ENCODE measurements at regions not wholly inside any gene's neighbourhood (a gene's known extent, or its start where the extent isn't known, plus 50 kb on each side); places are given as distances from the start of the nearest gene placed in this dataset.
"Not testable (repeated sequence)": the region's sequence is repeated elsewhere in the genome, so short reads cannot be mapped to it uniquely, and the experiment has no call there.

DNA sequence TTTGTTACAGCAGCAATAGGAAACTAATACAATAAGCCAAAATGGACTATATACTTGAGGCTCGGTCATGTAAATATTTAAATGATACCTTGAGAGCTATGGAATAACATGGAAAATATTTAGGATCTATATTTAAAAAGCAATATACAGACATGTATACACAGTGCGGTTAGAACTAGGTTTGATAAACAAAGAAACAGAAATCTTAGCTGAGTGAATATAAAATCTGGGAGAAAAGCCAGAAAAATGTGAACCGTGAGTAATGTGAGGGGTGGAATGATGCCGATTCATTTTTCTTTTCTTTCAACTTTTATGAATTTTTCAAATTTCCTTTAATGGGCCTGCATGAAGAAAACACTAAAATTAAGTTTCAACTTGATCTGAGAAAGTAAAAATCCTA lies 104.1 kb downstream of the ATXN3L start:
- Histone ChIP-seq H3K4me1 (ENCODE audit: control insufficient read depth in 2 of 2, insufficient read depth in 2 of 2, low read length in 2 of 2) (no peaks in the 10 kb centered on the region), H3K9me3 (ENCODE audit: control insufficient read depth in 2 of 2, insufficient read depth in 1 of 2, low read length in 1 of 2) (no peaks in the 10 kb centered on the region), H3K27ac (ENCODE audit: low read depth in 1 of 2, low read length in 1 of 2) (no peak overlapping the region), H3K4me3 (ENCODE audit: low read length in 2 of 2) (no peak overlapping the region), H3K36me3 (ENCODE audit: control insufficient read depth in 2 of 2, insufficient read depth in 2 of 2, low read length in 1 of 2) (no peaks in the 10 kb centered on the region), H3K27me3 (ENCODE audit: control insufficient read depth in 2 of 2, insufficient read depth in 1 of 2, low read length in 1 of 2) (no peaks in the 10 kb centered on the region)
- no peak for DNase-seq (ENCODE audit: low read depth in 6 of 9, low spot score in 9 of 9)
- 95% methylated on average over 4 of the region's 4 CpGs for WGBS

DNA sequence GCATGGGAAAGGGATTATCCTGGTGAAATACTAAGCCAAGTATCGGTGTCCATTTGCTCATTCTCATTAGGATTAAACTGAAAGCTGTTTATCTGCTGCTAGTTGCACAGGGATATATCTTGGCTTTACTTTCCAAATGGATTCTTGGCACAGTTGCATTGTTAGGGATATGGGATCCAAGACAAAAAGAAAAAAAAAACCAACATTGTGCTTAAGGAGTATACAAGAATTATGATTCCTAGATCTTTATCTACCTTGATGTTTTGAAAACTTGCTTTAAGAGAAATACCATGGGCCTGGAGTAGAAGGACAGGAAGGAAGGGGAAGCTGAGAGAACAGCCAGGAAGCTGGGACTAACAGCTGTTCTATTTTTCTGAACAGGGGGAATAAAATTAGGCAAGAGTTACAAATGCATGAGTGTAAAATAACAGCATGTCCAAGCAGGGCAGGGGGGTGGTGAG lies 107.6 kb downstream of the ATXN3L start:
- Histone ChIP-seq H3K4me1 (ENCODE audit: control insufficient read depth in 2 of 2, insufficient read depth in 2 of 2, low read length in 2 of 2) (no peaks in the 10 kb centered on the region), H3K27me3 (ENCODE audit: control insufficient read depth in 2 of 2, insufficient read depth in 1 of 2, low read length in 1 of 2) (no peaks in the 10 kb centered on the region), H3K9me3 (ENCODE audit: control insufficient read depth in 2 of 2, insufficient read depth in 1 of 2, low read length in 1 of 2) (no peaks in the 10 kb centered on the region), H3K27ac (ENCODE audit: low read depth in 1 of 2, low read length in 1 of 2) (no peak overlapping the region), H3K36me3 (ENCODE audit: control insufficient read depth in 2 of 2, insufficient read depth in 2 of 2, low read length in 1 of 2) (no peaks in the 10 kb centered on the region), H3K4me3 (ENCODE audit: low read length in 2 of 2) (no peak overlapping the region)
- WGBS: 95% methylated on average over 1 of the region's 1 CpG
- DNase-seq (ENCODE audit: low read depth in 6 of 9, low spot score in 9 of 9): no peak

DNA sequence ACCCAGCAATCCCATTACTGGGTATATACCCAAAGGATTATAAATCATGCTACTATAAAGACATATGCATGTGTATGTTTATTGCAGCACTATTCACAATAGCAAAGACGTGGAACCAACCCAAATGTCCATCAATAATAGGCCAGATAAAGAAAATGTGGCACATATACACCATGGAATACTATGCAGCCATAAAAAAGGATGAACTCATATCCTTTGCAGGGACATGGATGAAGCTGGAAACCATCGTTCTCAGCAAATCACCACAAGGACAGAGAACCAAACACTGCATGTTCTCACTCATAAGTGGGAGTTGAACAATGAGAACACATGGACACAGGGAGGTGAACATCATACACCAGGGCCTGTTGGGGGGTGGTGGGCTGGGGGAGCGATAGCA lies 109.7 kb downstream of the ATXN3L start:
- 93% methylated on average over 2 of the region's 3 CpGs for WGBS
- H3K36me3 ChIP-seq (ENCODE audit: control insufficient read depth in 2 of 2, insufficient read depth in 2 of 2, low read length in 1 of 2); H3K9me3 ChIP-seq (ENCODE audit: control insufficient read depth in 2 of 2, insufficient read depth in 1 of 2, low read length in 1 of 2); H3K4me3 ChIP-seq (ENCODE audit: low read length in 2 of 2); H3K27me3 ChIP-seq (ENCODE audit: control insufficient read depth in 2 of 2, insufficient read depth in 1 of 2, low read length in 1 of 2); DNase-seq (ENCODE audit: low read depth in 6 of 9, low spot score in 9 of 9); H3K4me1 ChIP-seq (ENCODE audit: control insufficient read depth in 2 of 2, insufficient read depth in 2 of 2, low read length in 2 of 2); H3K27ac ChIP-seq (ENCODE audit: low read depth in 1 of 2, low read length in 1 of 2): not testable (repeated sequence)

DNA sequence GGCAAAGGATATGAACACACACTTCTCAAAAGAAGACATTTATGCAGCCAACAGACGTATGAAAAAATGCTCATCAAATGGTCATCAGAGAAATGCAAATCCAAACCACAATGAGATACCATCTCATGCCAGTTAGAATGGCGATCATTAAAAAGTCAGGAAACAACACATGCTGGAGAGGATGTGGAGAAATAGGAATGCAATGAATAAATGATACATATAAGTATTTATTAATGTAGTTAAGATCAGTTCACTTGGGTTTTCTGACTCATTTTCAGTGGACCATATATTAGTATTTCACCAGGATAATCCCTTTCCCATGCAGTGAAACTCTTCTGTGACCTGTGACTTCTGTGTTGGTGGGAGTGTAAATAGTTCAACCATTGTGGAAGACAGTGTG lies 110.1 kb downstream of the ATXN3L start:
- not testable (repeated sequence) for H3K36me3 ChIP-seq (ENCODE audit: control insufficient read depth in 2 of 2, insufficient read depth in 2 of 2, low read length in 1 of 2); H3K4me1 ChIP-seq (ENCODE audit: control insufficient read depth in 2 of 2, insufficient read depth in 2 of 2, low read length in 2 of 2); H3K27ac ChIP-seq (ENCODE audit: low read depth in 1 of 2, low read length in 1 of 2); H3K4me3 ChIP-seq (ENCODE audit: low read length in 2 of 2); DNase-seq (ENCODE audit: low read depth in 6 of 9, low spot score in 9 of 9); H3K9me3 ChIP-seq (ENCODE audit: control insufficient read depth in 2 of 2, insufficient read depth in 1 of 2, low read length in 1 of 2); H3K27me3 ChIP-seq (ENCODE audit: control insufficient read depth in 2 of 2, insufficient read depth in 1 of 2, low read length in 1 of 2)
- 96% methylated on average over 2 of the region's 2 CpGs for WGBS

DNA sequence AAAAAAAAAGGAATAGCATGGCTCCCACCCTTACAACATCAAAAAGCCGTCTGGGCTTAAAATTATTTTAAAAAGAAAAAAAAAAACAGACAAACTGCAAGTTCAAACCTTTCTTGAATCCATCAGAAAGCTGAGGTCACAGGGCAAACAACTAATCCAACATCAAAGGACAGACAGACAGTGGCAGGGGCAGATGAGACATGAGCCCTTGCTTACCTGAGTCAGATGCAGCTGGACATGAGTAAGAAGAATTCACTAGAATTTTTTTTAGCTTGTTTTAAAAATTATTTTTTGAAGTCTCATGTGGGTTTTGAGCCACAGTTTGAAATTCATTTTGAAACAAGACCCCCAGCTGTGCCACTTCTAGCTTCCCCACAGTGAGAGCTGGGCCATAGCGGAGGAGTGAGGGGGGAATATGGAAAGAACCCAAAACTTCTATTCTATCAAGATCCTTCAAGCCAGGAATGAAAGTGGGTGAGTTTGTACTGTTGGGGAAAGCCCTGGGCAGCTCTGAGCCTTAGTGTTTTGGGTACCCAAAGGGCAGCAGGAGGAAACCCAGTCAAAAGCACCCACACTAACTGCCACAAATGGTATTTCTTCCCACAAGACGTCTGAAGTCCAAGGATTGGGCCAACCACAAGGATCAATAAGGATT lies 111.4 kb downstream of the ATXN3L start:
- Histone ChIP-seq H3K4me3 (ENCODE audit: low read length in 2 of 2) (no peak overlapping the region), H3K4me1 (ENCODE audit: control insufficient read depth in 2 of 2, insufficient read depth in 2 of 2, low read length in 2 of 2) (no peaks in the 10 kb centered on the region), H3K36me3 (ENCODE audit: control insufficient read depth in 2 of 2, insufficient read depth in 2 of 2, low read length in 1 of 2) (no peaks in the 10 kb centered on the region), H3K9me3 (ENCODE audit: control insufficient read depth in 2 of 2, insufficient read depth in 1 of 2, low read length in 1 of 2) (no peaks in the 10 kb centered on the region), H3K27ac (ENCODE audit: low read depth in 1 of 2, low read length in 1 of 2) (no peak overlapping the region), H3K27me3 (ENCODE audit: control insufficient read depth in 2 of 2, insufficient read depth in 1 of 2, low read length in 1 of 2) (no peaks in the 10 kb centered on the region)
- WGBS: 92% methylated on average over 3 of the region's 3 CpGs
- no peak for DNase-seq (ENCODE audit: low read depth in 6 of 9, low spot score in 9 of 9)

DNA sequence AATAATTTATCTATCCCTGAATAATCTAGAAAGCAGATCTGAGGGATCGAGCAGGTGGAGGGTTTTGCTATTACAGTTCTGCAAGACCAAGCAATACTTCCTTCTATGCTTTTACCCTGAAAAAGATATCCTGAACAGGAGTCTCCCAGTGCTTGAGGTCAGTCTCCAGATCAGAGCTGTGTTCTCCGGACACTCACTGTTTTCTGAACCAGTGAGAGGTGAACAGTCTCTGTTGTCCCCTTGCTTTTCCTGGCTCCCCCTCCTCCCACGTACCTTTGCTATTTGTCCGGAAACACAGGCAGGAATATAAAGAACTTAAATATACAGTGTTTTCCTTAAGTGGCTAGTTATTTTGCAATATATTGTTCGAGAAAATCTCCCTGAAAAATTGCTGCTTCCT lies 116.6 kb downstream of the ATXN3L start:
- H3K9me3 ChIP-seq (ENCODE audit: control insufficient read depth in 2 of 2, insufficient read depth in 1 of 2, low read length in 1 of 2): no peaks in the 10 kb centered on the region
- H3K27ac ChIP-seq (ENCODE audit: low read depth in 1 of 2, low read length in 1 of 2): no peak overlapping the region
- no peaks in the 10 kb centered on the region for H3K36me3 ChIP-seq (ENCODE audit: control insufficient read depth in 2 of 2, insufficient read depth in 2 of 2, low read length in 1 of 2)
- no peak for DNase-seq (ENCODE audit: low read depth in 6 of 9, low spot score in 9 of 9)
- no peaks in the 10 kb centered on the region for H3K4me1 ChIP-seq (ENCODE audit: control insufficient read depth in 2 of 2, insufficient read depth in 2 of 2, low read length in 2 of 2)
- H3K27me3 ChIP-seq (ENCODE audit: control insufficient read depth in 2 of 2, insufficient read depth in 1 of 2, low read length in 1 of 2): no peaks in the 10 kb centered on the region
- H3K4me3 ChIP-seq (ENCODE audit: low read length in 2 of 2): no peak overlapping the region
- 93% methylated on average over 5 of the region's 5 CpGs for WGBS

DNA sequence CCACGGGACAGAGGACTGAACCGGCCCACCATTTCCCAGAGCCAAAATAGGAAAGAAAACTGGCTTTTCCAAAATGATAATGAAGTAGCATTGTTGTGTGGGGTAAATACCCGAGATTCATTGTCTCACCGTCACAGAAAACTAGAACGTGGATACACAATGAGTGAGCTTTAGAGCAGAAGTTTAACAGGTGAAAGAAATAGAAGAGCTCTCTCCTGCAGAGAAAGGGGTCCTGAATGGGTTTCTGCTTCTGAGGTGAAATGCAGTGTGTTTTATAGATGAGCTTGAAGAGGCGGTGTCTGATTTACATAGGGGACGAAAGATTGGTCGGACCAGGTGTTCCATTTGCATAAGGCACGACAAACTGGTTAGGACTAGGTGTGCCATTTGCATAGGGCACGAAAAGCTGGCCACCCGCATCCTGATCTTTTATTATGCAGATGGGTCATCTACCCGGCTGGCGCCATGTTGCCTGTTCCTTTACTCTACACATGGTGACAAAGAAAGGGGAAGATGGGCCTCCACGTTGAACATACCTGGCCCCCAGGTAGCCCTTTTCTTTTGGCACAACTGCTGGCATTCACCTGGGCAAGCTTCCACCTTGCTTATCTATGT lies 118.1 kb downstream of the ATXN3L start:
- H3K4me1 ChIP-seq (ENCODE audit: control insufficient read depth in 2 of 2, insufficient read depth in 2 of 2, low read length in 2 of 2): no peaks in the 10 kb centered on the region
- H3K36me3 ChIP-seq (ENCODE audit: control insufficient read depth in 2 of 2, insufficient read depth in 2 of 2, low read length in 1 of 2): no peaks in the 10 kb centered on the region
- no peaks in the 10 kb centered on the region for H3K27me3 ChIP-seq (ENCODE audit: control insufficient read depth in 2 of 2, insufficient read depth in 1 of 2, low read length in 1 of 2)
- H3K27ac ChIP-seq (ENCODE audit: low read depth in 1 of 2, low read length in 1 of 2): no peak overlapping the region
- H3K9me3 ChIP-seq (ENCODE audit: control insufficient read depth in 2 of 2, insufficient read depth in 1 of 2, low read length in 1 of 2): no peaks in the 10 kb centered on the region
- DNase-seq (ENCODE audit: low read depth in 6 of 9, low spot score in 9 of 9): no peak
- 98% methylated on average over 14 of the region's 14 CpGs for WGBS
- no peak overlapping the region for H3K4me3 ChIP-seq (ENCODE audit: low read length in 2 of 2)

DNA sequence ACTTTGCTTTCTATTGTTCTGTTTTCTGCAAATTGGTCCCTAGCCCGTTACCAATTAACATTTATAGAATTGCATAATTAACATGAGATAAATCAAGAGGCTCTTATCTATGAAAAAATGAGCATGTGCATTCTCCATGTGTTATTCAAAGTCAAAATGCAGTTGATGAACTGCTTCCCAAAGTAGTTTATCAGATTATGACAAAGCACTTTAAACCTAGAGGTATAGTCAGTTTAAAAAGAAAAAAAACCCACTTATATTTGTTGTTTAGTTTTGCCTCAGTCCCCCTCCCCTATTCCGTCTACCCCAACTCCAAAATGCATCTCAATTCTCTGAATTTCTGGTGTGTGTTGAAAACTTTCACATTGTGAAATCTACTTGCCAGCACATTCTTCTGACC lies 119.5 kb downstream of the ATXN3L start:
- over 99% methylated on average over 2 of the region's 2 CpGs for WGBS
- no peaks in the 10 kb centered on the region for H3K27me3 ChIP-seq (ENCODE audit: control insufficient read depth in 2 of 2, insufficient read depth in 1 of 2, low read length in 1 of 2)
- H3K9me3 ChIP-seq (ENCODE audit: control insufficient read depth in 2 of 2, insufficient read depth in 1 of 2, low read length in 1 of 2): no peaks in the 10 kb centered on the region
- H3K4me1 ChIP-seq (ENCODE audit: control insufficient read depth in 2 of 2, insufficient read depth in 2 of 2, low read length in 2 of 2): no peaks in the 10 kb centered on the region
- DNase-seq (ENCODE audit: low read depth in 6 of 9, low spot score in 9 of 9): no peak
- H3K4me3 ChIP-seq (ENCODE audit: low read length in 2 of 2): no peak overlapping the region
- no peaks in the 10 kb centered on the region for H3K36me3 ChIP-seq (ENCODE audit: control insufficient read depth in 2 of 2, insufficient read depth in 2 of 2, low read length in 1 of 2)
- H3K27ac ChIP-seq (ENCODE audit: low read depth in 1 of 2, low read length in 1 of 2): no peak overlapping the region

DNA sequence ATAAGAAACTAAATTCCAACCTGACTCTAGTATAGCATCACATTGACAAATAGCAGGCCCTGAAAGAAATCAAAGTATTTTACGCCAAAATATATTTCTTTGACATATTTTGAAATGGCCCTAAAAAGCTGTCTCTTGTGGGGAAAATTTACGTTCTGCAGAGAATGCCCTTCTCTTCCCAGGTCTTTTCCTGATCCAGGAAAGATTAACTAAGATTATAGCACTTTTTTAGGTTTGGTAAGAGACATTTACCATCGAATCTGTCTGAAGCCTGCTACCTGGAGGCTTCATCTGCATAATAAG lies 121.1 kb downstream of the ATXN3L start:
- H3K9me3 ChIP-seq (ENCODE audit: control insufficient read depth in 2 of 2, insufficient read depth in 1 of 2, low read length in 1 of 2): no peaks in the 10 kb centered on the region
- H3K36me3 ChIP-seq (ENCODE audit: control insufficient read depth in 2 of 2, insufficient read depth in 2 of 2, low read length in 1 of 2): no peaks in the 10 kb centered on the region
- H3K27ac ChIP-seq (ENCODE audit: low read depth in 1 of 2, low read length in 1 of 2): no peak overlapping the region
- H3K4me3 ChIP-seq (ENCODE audit: low read length in 2 of 2): no peak overlapping the region
- no peaks in the 10 kb centered on the region for H3K27me3 ChIP-seq (ENCODE audit: control insufficient read depth in 2 of 2, insufficient read depth in 1 of 2, low read length in 1 of 2)
- WGBS: 97% methylated on average over 3 of the region's 3 CpGs
- DNase-seq (ENCODE audit: low read depth in 6 of 9, low spot score in 9 of 9): no peak
- peaks cover 4 to 6% of the 10 kb centered on the region in 2 donors for H3K4me1 ChIP-seq (ENCODE audit: control insufficient read depth in 2 of 2, insufficient read depth in 2 of 2, low read length in 2 of 2)

Measured in thymus (tissue), 11 donors.